RCC 7860 (cell line): ENCODE measurements at regions not wholly inside any gene's neighbourhood (a gene's known extent, or its start where the extent isn't known, plus 50 kb on each side); places are given as distances from the start of the nearest gene placed in this dataset.
"Not testable (repeated sequence)": the region's sequence is repeated elsewhere in the genome, so short reads cannot be mapped to it uniquely, and the experiment has no call there.

ENCODE experiments used
- DNase-seq: peaks from one replicate; pipeline ENCODE4 v3.0.0-alpha.2; 2015; ENCODE audit warnings: low spot score
- FAIRE-seq: peaks from 2 replicates; lab custom pipeline; 2012; peaks lifted over from hg19 to GRCh38; lab: Jason Lieb, UNC

DNA sequence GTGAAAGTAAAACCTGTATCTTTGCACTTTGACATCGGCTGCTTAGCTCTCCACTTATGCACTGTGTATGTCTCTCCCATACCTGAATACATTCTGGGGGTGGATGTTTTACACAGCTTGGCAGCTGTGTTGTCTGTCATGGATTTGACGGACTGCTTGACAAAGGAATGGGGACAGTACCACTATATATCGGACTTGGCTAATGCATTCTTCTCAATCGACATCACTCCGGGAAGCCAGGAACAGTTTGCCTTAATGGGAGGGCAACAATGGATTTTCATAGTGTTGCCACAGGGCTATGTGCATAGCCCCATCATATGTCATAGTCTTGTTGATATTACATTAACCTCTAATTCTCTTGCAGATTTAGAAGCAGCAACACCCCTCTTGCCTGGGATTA is 1008.3 kb downstream of the DNAH5 start:
- no peak for FAIRE-seq
- DNase-seq: no peak

DNA sequence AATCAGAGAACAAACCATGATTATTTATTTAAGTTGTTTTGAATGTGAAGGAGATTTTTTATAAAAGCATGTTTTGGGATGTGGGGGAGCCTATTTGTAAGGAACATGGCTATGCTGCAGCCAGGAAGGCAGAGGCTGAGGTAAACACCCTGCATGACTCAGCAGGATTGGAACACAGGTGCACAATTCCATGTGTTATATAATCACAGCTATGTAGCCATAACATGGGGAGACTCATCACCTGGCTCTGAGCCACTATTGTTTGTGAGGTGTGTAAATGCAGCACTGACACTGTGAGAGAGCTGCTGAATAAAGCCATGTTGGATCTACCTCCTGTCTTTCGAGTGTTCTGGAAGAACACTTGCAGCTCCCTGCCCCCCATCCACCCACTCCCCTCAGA is 1009.8 kb downstream of the DNAH5 start:
- no peak for FAIRE-seq

DNA sequence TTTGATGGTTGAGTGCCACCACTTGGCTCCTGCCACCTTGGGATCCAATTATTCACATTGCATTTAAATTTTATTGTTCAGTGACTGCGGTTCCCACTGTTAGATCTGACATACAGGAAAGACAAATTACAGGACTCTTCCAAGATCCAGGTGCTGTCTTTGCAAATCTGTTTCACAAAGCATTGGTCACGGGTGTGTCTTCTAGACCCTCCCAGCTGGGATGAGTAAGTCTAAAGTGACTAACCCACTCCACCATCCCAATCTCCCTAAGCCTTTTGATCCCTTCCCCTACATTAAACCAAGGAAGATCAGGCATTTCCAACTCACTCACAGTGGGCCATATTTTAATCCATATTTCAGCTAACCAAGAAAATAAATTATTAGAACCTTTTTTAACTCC is 1016.3 kb upstream of the CTNND2 start:
- DNase-seq (no peak), FAIRE-seq (no peak)

More for the DNA sequence above, 1009.8 kb downstream of the DNAH5 start:
- no peak for DNase-seq

DNA sequence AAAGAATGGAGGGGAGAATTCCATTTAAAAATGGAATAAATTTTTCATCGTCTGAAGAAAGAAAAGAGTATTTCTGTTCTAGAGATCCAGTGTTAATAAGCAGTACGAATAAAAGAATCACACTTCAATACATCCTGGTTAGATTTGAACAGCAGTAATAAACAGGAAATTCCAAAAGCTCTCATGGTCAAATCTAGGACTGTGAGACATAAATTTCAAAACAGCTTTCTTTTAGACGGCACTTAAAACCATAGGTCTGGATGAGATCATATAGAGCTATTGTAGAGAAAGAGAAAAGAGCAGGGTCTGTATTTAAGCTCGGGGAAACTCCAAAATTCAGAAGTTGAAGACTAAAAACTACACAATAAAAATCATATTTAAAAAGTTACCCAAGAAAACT is 1006.9 kb upstream of the CTNND2 start:
- FAIRE-seq: no peak
- no peak for DNase-seq

GRCh38 chr5:12910641-12911040 is 1006.4 kb upstream of the CTNND2 start:
- no peak for DNase-seq
- no peak for FAIRE-seq

- no peak for DNase-seq
- FAIRE-seq: no peak
Observed at GRCh38 chr5:12902611-12903010, 998.4 kb upstream of the CTNND2 start.

DNA sequence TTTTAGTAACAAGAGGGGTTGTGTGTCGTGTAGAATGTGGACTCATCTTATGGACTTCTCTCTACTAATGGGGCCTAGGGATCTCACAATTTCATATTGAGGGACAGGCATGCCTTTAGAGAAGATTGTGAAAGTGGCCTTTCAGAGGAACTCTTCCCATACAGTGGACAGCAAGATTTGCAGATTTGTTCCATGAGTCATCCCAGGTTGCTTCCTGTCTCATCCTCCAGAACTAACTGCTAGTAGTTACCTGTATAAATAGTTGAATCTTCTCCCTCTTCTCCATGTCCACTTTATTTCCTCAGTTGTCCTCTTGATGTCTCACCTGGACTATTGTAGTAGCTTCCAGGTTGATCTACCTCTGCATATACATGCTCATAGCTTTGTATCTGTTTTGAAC is 997.5 kb upstream of the CTNND2 start:
- DNase-seq (no peak), FAIRE-seq (no peak)

- no peak for DNase-seq
Observed at GRCh38 chr5:12896086-12896485, 991.8 kb upstream of the CTNND2 start.

GRCh38 chr5:12885018-12885417 is 980.8 kb upstream of the CTNND2 start:
- FAIRE-seq: no peak
- no peak for DNase-seq

More at GRCh38 chr5:12896086-12896485, 991.8 kb upstream of the CTNND2 start:
- no peak for FAIRE-seq

- DNase-seq (no peak), FAIRE-seq (no peak)
Observed at GRCh38 chr5:12883395-12883794, 979.1 kb upstream of the CTNND2 start.

- FAIRE-seq (no peak), DNase-seq (no peak)
Observed at GRCh38 chr5:12876541-12877298, 972.5 kb upstream of the CTNND2 start.

DNA sequence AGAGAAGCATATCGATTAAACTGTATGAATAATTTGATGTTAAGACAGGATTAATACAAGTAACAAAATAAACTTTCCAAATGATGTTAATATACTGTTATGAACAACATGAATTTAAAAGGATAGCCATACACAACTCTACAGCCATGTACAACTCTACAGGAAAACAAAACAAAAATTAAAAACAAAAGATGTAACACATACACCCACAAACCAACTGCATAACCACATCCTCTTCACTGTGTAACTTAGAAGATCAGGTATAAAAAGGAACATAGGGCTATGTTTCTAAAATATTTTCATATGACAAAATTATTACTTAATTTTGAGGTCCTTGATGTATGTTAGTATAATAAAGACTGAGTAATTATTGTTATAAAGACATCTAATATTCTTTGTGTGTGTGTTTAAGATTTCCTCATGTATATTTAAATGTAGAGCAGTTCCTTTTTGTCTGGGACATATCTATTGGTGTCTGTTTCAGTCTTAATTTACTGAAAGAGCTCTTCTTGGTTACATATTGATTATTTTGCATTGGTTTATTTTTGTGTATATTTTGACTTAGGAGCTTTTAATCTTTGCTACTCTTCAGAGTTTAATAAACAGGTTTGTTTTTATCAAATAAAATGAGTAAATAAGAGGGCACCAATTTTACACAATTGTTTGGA is 966.8 kb upstream of the CTNND2 start:
- no peak for DNase-seq
- FAIRE-seq: no peak

GRCh38 chr5:12865529-12865928 is 961.3 kb upstream of the CTNND2 start:
- FAIRE-seq: no peak
- no peak for DNase-seq

GRCh38 chr5:12861886-12862654 is 957.8 kb upstream of the CTNND2 start:
- no peak for DNase-seq
- no peak for FAIRE-seq

GRCh38 chr5:12856105-12856504 is 951.9 kb upstream of the CTNND2 start:
- FAIRE-seq, DNase-seq: not testable (repeated sequence)

DNA sequence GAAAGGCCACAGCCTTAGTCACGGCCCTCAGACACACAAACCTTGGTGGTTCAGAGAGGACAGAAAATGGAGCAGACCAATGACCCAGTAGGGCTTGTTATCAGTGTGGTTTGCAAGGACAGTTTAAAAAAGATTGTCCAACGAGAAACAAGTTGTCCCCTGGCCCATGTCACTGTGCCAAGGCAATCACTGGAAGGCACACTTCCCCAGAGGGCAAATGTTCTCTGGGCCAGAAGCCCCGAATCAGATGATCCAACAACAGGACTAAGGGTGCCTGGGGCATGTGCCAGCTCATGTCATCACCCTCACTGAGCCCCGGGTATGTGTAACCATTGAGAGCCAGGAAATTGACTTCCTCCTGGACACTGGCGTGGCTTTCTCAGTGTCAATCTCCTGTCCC is 950.1 kb upstream of the CTNND2 start:
- no peak for DNase-seq
- FAIRE-seq: no peak

GRCh38 chr5:12851761-12852160 is 947.5 kb upstream of the CTNND2 start:
- DNase-seq (no peak), FAIRE-seq (no peak)

- DNase-seq (no peak), FAIRE-seq (no peak)
Observed at GRCh38 chr5:12848709-12849108, 944.5 kb upstream of the CTNND2 start.

DNA sequence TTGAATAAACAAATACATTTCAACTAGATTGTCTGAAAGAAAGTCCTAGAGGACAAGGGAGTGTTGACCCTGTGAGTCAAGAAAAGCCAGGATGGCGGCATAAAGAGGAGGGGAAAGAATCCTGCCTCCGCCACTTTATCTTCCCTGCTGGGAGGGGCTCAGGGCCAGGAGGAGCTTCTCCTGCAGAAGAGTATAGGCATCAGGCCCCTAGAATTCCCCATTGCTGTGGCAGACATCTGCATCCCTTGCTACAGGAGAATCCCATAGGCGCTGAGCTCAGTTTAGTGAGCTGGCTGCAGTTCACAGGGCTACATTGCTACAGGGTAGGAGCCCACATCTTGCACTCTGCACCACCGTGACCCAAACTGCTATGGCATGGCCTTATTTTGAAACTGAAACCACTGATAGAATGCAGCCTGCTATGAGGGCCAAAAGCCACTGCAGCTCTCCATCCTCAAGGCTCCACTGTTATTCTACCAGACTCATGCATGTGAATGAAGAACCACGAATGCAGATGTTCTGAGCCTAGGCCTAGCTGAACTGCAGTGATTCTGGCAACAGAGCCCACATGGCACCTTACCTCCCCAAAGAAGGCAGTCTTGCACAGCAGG is 941.4 kb upstream of the CTNND2 start:
- FAIRE-seq (no peak), DNase-seq (no peak)

DNA sequence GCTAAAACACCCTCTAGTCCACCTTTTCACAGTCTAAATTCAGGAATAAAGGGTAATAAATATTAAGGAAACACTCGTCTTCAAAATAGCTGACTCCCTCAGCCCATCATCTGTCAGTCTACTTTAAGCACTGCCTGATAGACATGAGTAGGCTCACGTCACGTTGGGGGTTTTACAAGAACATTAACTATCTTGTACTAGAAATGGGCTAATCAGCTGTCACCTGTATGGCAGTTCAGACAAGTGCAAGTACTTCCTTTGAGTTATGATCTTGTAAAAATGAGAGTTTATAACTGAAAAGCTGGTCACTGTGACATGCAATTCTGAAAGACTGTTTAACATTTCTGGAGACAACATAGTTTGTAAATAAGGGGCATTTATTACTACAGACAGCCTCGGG is 936.7 kb upstream of the CTNND2 start:
- FAIRE-seq: no peak
- DNase-seq: no peak

- DNase-seq (no peak), FAIRE-seq (no peak)
Observed at GRCh38 chr5:12837592-12837991, 933.3 kb upstream of the CTNND2 start.
